Common myeloid progenitor, CD34-positive (primary cell): ENCODE measurements at regions not wholly inside any gene's neighbourhood (a gene's known extent, or its start where the extent isn't known, plus 50 kb on each side); places are given as distances from the start of the nearest gene placed in this dataset.

ENCODE experiments used
- CTCF ChIA-PET: fragments of 350-600 bp; sonication (Branson Sonifier 250); formaldehyde crosslinking; loops from one replicate; lab custom pipeline; 2021; ENCODE audit warnings: antibody characterized with exemption; lab: Charles Lee
- POLR2A ChIA-PET: fragments of 350-600 bp; sonication (Branson Sonifier 250); formaldehyde crosslinking; loops from one replicate; lab custom pipeline; 2021; ENCODE audit warnings: antibody characterized with exemption; lab: Charles Lee
- DNase-seq, 3 donors: peaks; one replicate each; pipeline versions ENCODE4 v3.0.0 to v3.0.0-alpha.2; 2013
- H3K27ac ChIP-seq, 2 experiments: 1 replicate in 1 of 2; 2 replicates in 1 of 2; pipeline ENCODE4 v1.7.0; 2013; ENCODE audit warnings: inconsistent platforms in 2 of 2, low read length in 2 of 2, mild to moderate bottlenecking in 2 of 2, low read depth in 1 of 2, moderate library complexity in 1 of 2; ENCODE audit not compliant: severe bottlenecking in 2 of 2, insufficient read depth in 1 of 2, poor library complexity in 1 of 2
- H3K27me3 ChIP-seq, 5 experiments: replicated peaks in 2 of 5; 1 replicate in 3 of 5; 2 replicates in 2 of 5; pipeline versions ENCODE4 v1.6.1 to v1.7.0; 2013; ENCODE audit warnings: low read length in 4 of 5, mild to moderate bottlenecking in 2 of 5, moderate library complexity in 2 of 5, inconsistent platforms in 1 of 5; ENCODE audit not compliant: insufficient read depth in 5 of 5, control insufficient read depth in 4 of 5
- H3K36me3 ChIP-seq, 4 experiments: 1 replicate in 2 of 4; 2 replicates in 2 of 4; pipeline versions ENCODE4 v1.6.1 to v1.7.0; 2013; ENCODE audit warnings: low read length in 3 of 4, control low read depth in 1 of 4, mild to moderate bottlenecking in 1 of 4; ENCODE audit not compliant: control insufficient read depth in 4 of 4, insufficient read depth in 4 of 4
- H3K4me1 ChIP-seq, 4 experiments: 1 replicate in 3 of 4; 2 replicates in 1 of 4; pipeline versions ENCODE4 v1.6.1 to v1.7.1; 2013; ENCODE audit warnings: low read length in 3 of 4, mild to moderate bottlenecking in 3 of 4, control low read depth in 1 of 4, inconsistent platforms in 1 of 4, moderate library complexity in 1 of 4; ENCODE audit not compliant: control insufficient read depth in 4 of 4, insufficient read depth in 4 of 4; ENCODE audit errors: control extremely low read depth in 1 of 4
- H3K4me3 ChIP-seq, 7 experiments: 1 replicate in 4 of 7; 2 replicates in 3 of 7; pipeline versions ENCODE4 v1.5.1 to v1.7.0; 2013; ENCODE audit warnings: mild to moderate bottlenecking in 7 of 7, low read length in 6 of 7, moderate library complexity in 6 of 7, inconsistent platforms in 2 of 7, low read depth in 2 of 7, control low read depth in 1 of 7; ENCODE audit not compliant: insufficient read depth in 4 of 7, control insufficient read depth in 1 of 7; ENCODE audit errors: extremely low read depth in 1 of 7
- H3K9me3 ChIP-seq, 5 experiments: 1 replicate in 4 of 5; 2 replicates in 1 of 5; pipeline versions ENCODE4 v1.6.1 to v1.7.1; 2013; ENCODE audit warnings: low read length in 4 of 5, mild to moderate bottlenecking in 2 of 5, inconsistent platforms in 1 of 5, low read depth in 1 of 5, moderate library complexity in 1 of 5; ENCODE audit not compliant: control insufficient read depth in 4 of 5, insufficient read depth in 2 of 5; ENCODE audit errors: control extremely low read depth in 1 of 5
- WGBS: methylation state at CpG from one replicate; pipeline ENCODE4 v1.1.5; 2013; ENCODE audit not compliant: insufficient coverage; 5-methylcytosine and 5-hydroxymethylcytosine counted together

DNA sequence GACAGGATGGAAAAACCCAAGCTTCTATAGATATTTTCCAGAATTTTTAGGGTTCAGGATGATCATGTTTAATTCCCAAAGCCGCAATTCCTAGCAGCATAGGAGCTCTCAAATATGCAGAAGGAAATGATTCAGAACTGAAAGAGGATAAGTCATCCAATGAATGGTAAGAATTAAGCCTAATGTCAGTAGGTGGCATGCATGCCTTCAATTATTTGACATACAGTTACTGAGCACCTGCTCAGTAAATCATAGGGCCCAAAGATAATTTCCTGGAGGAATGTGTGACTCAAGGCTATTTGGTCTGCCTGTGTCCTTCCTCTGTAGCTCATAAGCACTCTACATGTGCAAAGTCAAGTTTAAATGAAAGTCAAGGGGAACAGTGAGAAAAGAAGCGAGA is 116.8 kb upstream of the SLC38A4 start:
- ChIA-PET POLR2A (interaction anchor here (0.6 kb wide), 1 partner anchor 602 kb away, joined by 3 read pairs; no protein-coding TSS in a partner anchor), CTCF (interaction anchor here (1.0 to 1.3 kb wide), 3 partner anchors 13 to 79 kb away, joined by 3 to 4 read pairs (median 3); no protein-coding TSS in a partner anchor)
- no peak overlapping the region for H3K4me3 ChIP-seq
- WGBS = 90% methylated on average over 1 of the region's 2 CpGs
- DNase-seq = no peak
- no peaks in the 10 kb centered on the region for H3K9me3 ChIP-seq
- peaks cover 0 to 4% (median 0%) of the 10 kb centered on the region in 4 experiments for H3K4me1 ChIP-seq
- H3K36me3 ChIP-seq = no peaks in the 10 kb centered on the region
- no peak overlapping the region for H3K27ac ChIP-seq
- H3K27me3 ChIP-seq = no peaks in the 10 kb centered on the region

DNA sequence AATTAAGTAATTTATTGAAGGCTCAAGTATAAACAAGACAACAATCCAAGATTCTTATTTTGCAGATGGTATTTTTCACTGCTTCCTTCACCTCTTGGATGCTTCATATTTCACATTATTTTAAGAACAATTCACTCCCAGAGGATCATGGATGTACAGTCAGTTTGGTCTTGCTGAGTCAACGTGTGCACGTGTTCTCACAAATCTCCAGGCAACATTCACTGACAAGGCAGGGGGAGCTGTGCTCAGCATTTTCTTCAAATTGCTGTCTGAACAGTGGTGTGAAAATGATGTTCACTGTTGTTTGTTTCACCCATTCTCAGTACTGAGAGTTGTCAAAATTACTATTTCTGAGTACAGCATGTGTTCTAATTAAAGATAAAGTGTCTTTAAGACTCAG is 118.3 kb upstream of the SLC38A4 start:
- Histone ChIP-seq H3K4me3 (no peak overlapping the region), H3K4me1 (peaks cover 0 to 4% (median 0%) of the 10 kb centered on the region in 4 experiments), H3K36me3 (no peaks in the 10 kb centered on the region), H3K27ac (no peak overlapping the region), H3K9me3 (no peaks in the 10 kb centered on the region), H3K27me3 (no peaks in the 10 kb centered on the region)
- 18% methylated on average over 2 of the region's 2 CpGs for WGBS
- ChIA-PET CTCF (interaction anchor here (0.6 kb wide), 1 partner anchor 658 kb away, joined by 3 read pairs; no protein-coding TSS in a partner anchor), POLR2A (no interaction called here)
- DNase-seq = peak in 2 of 3 donors; percentile 20 to 36

DNA sequence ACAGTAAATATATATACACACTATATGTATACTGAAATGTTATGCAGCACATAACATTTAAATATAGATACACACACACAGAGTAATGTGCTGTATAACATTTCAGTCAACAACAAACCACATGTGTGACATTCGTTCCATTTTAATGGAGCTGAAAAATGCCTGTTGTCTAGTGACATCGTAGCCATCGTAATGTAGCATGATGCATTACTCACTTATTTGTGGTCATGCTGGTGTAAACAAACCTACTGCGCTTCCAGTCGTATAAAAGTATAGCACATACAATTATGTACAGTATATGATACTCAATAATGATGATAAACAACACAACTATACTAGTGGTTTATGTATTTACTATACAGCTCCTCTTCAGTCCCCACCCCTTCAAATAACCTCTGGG is 119.0 kb upstream of the SLC38A4 start:
- CTCF ChIA-PET = interaction anchor here (2.0 kb wide), 1 partner anchor 11 kb away, joined by 10 read pairs; no protein-coding TSS in a partner anchor
- Histone ChIP-seq H3K36me3 (no peaks in the 10 kb centered on the region), H3K4me1 (peaks cover 0 to 4% (median 0%) of the 10 kb centered on the region in 4 experiments), H3K4me3 (no peak overlapping the region), H3K9me3 (no peaks in the 10 kb centered on the region), H3K27ac (no peak overlapping the region), H3K27me3 (no peaks in the 10 kb centered on the region)
- no peak for DNase-seq
- POLR2A ChIA-PET = no interaction called here
- WGBS = 100% methylated on average over 1 of the region's 5 CpGs

DNA sequence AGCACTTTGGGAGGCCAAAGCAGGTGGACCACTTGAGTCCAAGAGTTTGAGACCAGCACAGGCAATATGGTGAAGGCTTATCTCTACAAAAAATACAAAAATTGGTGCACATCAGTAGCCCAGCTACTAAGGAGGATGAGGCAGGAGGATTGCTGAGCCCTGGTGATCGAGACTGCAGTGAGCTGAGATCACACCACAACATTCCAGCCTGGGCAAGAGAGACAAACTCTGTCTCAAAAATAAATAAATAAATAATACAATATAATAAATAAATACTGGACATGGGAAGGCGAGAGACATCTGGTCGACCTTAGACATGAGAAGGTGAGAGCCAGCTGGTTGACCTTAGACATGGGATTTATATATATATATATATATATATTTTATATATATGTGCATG is 119.8 kb upstream of the SLC38A4 start:
- POLR2A ChIA-PET = no interaction called here
- no peak for DNase-seq
- CTCF ChIA-PET = interaction anchor here (0.6 to 2.0 kb wide), 3 partner anchors 11 to 230 kb away, joined by 3 to 10 read pairs (median 3); no protein-coding TSS in a partner anchor
- H3K4me1 ChIP-seq = peaks cover 0 to 4% (median 0%) of the 10 kb centered on the region in 4 experiments
- no peaks in the 10 kb centered on the region for H3K9me3 ChIP-seq
- no CpG with 5 or more reads among the region's 3 CpGs for WGBS
- no peak overlapping the region for H3K4me3 ChIP-seq
- no peak overlapping the region for H3K27ac ChIP-seq
- no peaks in the 10 kb centered on the region for H3K36me3 ChIP-seq
- H3K27me3 ChIP-seq = no peaks in the 10 kb centered on the region

DNA sequence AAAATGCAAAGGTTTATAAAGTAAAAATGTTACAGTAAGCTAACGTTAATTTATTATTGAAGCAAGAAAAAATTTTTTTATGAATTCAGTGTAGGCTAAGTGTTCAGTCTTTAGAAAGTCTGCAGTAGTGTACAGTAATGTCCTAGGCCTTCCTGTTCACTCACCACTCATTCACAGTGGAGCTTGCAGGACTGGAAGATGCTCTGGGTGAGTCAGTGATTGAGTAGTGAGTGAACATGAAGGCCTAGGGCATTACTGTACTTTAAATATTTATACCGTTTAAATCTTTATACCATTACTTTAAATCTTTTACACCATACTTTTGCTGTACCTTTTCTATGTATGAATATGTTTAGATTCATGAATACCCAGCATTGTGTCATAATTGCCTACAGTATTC is 120.3 kb upstream of the SLC38A4 start:
- Histone ChIP-seq H3K27ac (no peak overlapping the region), H3K4me1 (peaks cover 0 to 4% (median 0%) of the 10 kb centered on the region in 4 experiments), H3K36me3 (no peaks in the 10 kb centered on the region), H3K4me3 (no peak overlapping the region), H3K27me3 (no peaks in the 10 kb centered on the region), H3K9me3 (no peaks in the 10 kb centered on the region)
- WGBS = 100% methylated on average over 1 of the region's 2 CpGs
- ChIA-PET POLR2A (no interaction called here), CTCF (interaction anchor here (0.6 to 2.0 kb wide), 2 partner anchors 10 to 13 kb away, joined by 3 to 10 read pairs; no protein-coding TSS in a partner anchor)
- no peak for DNase-seq

DNA sequence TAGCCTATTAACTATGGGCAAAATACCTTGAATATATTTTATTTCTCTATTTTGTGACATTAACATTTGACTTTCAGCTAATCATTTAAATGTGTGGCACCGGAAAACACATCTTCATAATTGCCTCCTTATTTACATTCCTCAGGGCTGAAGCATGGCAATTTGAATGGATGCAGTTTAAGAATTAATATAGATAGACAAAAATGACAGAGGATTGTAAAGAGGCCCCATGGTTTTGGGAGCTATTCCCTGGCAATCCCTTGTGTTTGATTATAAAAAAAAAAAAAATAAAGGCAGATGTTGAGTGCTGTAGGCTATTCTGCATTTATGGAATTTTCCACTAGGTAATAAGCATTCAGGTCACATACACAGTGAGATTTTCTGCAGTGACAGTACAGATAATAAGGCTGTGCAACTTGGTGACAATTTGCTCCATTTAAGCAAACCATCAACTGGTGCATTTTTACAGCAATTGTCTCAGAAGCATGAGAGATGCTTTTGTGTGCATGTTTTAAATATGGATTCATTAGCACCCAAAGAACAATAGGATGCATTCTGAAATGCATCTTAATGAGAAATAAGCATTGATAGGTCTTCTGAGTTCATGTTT is 123.2 kb upstream of the SLC38A4 start:
- CTCF ChIA-PET = no interaction called here
- H3K9me3 ChIP-seq = no peaks in the 10 kb centered on the region
- WGBS = no CpG with 5 or more reads among the region's 1 CpG
- no peak overlapping the region for H3K4me3 ChIP-seq
- peaks cover 0 to 4% (median 0%) of the 10 kb centered on the region in 4 experiments for H3K4me1 ChIP-seq
- no peak for DNase-seq
- POLR2A ChIA-PET = no interaction called here
- no peaks in the 10 kb centered on the region for H3K36me3 ChIP-seq
- no peak overlapping the region for H3K27ac ChIP-seq
- no peaks in the 10 kb centered on the region for H3K27me3 ChIP-seq

DNA sequence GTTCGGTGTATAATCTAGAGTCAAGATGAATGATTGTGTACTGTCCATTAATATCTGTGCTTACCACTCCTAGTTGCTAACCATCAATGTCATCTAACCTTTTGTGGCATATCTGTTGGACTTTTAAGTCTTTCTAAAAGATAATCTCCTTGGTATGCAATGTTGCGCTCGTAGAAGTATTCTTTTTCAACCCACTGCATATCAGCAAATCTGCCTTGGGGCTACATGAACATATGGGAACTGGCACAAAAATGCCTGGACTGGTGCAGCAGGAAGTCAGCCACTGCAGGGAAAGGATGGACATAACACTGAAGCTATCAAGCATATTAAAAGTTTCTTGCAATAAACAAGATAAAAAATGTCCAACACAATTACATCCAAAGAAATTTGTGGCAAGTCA is 124.3 kb upstream of the SLC38A4 start:
- ChIA-PET POLR2A (no interaction called here), CTCF (interaction anchor here (1.6 kb wide), 1 partner anchor 15 kb away, joined by 3 read pairs; no protein-coding TSS in a partner anchor)
- Histone ChIP-seq H3K36me3 (no peaks in the 10 kb centered on the region), H3K27ac (no peak overlapping the region), H3K4me1 (peaks cover 0 to 4% (median 0%) of the 10 kb centered on the region in 4 experiments), H3K27me3 (no peaks in the 10 kb centered on the region), H3K9me3 (no peaks in the 10 kb centered on the region), H3K4me3 (no peak overlapping the region)
- 94% methylated on average over 2 of the region's 3 CpGs for WGBS
- DNase-seq = no peak
